Erythroblast (primary cell): ENCODE measurements at regions not wholly inside any gene's neighbourhood (a gene's known extent, or its start where the extent isn't known, plus 50 kb on each side); places are given as distances from the start of the nearest gene placed in this dataset.

Experiments used
- GATA1 ChIP-seq: IDR thresholded peaks from 2 replicates; pipeline ENCODE4 v1.6.1; 2011; ENCODE audit warnings: low read depth, mild to moderate bottlenecking, control low read depth, low read length, moderate library complexity
- POLR2A ChIP-seq: IDR thresholded peaks from 2 replicates; pipeline ENCODE4 v1.6.1; 2011; ENCODE audit warnings: mild to moderate bottlenecking, low read length

DNA sequence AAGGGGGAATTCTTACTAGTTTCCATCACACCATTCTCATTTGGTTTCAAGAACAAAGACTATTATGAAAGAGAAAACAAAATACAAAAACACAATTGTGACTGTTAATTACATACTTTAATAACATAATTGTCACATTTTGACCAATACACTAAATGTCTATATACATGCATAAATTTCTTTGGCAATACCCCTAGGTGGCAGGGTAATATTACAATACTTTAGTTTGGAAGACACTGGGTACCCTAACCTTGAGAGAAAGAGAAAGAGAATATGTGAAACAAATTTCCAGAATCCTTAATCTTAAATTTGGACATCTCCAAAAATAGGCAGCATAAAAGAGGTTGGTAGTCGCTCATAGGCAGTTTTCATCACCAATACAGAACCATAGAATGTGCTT, 619.6 kb upstream of the ADAMTS16 start:
- TF ChIP-seq POLR2A: no peak
- TF ChIP-seq GATA1: no peak
